Loucy (cell line): ENCODE measurements at regions not wholly inside any gene's neighbourhood (a gene's known extent, or its start where the extent isn't known, plus 50 kb on each side); places are given as distances from the start of the nearest gene placed in this dataset.

ENCODE experiments used
- H2AFZ ChIP-seq: fragments of 200-600 bp; sonication (generic); 2 replicates; pipeline ENCODE4 v1.6.0; 2016; ENCODE audit warnings: antibody characterized with exemption, mild to moderate bottlenecking, low read length, moderate library complexity
- H3F3A ChIP-seq: fragments of 200-600 bp; 2 replicates; pipeline ENCODE4 v1.6.0; 2016; ENCODE audit warnings: antibody characterized with exemption, low read depth, mild to moderate bottlenecking
- H3K27me3 ChIP-seq: fragments of 200-600 bp; sonication (generic); 2 replicates; pipeline ENCODE4 v1.6.1; 2014; ENCODE audit warnings: low read length, mild to moderate bottlenecking; ENCODE audit not compliant: insufficient read depth, poor library complexity, severe bottlenecking
- H3K36me3 ChIP-seq: fragments of 200-600 bp; sonication (generic); 2 replicates; pipeline ENCODE4 v1.6.1; 2016; ENCODE audit warnings: low read length; ENCODE audit not compliant: insufficient read depth
- H3K4me1 ChIP-seq: fragments of 200-600 bp; sonication (generic); 2 replicates; pipeline ENCODE4 v1.5.1; 2014; ENCODE audit warnings: low read length, mild to moderate bottlenecking; ENCODE audit not compliant: insufficient read depth, poor library complexity, severe bottlenecking
- H3K4me2 ChIP-seq: fragments of 200-600 bp; sonication (generic); 2 replicates; pipeline ENCODE4 v1.6.0; 2014; ENCODE audit warnings: antibody characterized with exemption, low read length, low read depth, mild to moderate bottlenecking; ENCODE audit not compliant: poor library complexity, severe bottlenecking
- H3K4me3 ChIP-seq: fragments of 200-600 bp; sonication (generic); 2 replicates; pipeline ENCODE4 v1.5.1; 2014; ENCODE audit warnings: low read length, mild to moderate bottlenecking, mixed read lengths; ENCODE audit not compliant: poor library complexity, severe bottlenecking
- H3K79me2 ChIP-seq: fragments of 200-600 bp; sonication (generic); 2 replicates; pipeline ENCODE4 v1.6.1; 2014; ENCODE audit warnings: low read length; ENCODE audit not compliant: insufficient read depth
- H3K9ac ChIP-seq: fragments of 200-600 bp; sonication (generic); 2 replicates; pipeline ENCODE4 v1.6.0; 2014; ENCODE audit warnings: mild to moderate bottlenecking, low read depth, low read length, moderate library complexity; ENCODE audit not compliant: poor library complexity, severe bottlenecking
- H3K9me2 ChIP-seq: fragments of 200-600 bp; sonication (generic); replicated peaks from 2 replicates; pipeline ENCODE4 v1.6.1; 2016; ENCODE audit warnings: low read depth, low read length, mixed read lengths
- H3K9me3 ChIP-seq: fragments of 200-600 bp; sonication (generic); 2 replicates; pipeline ENCODE4 v1.6.1; 2014; ENCODE audit warnings: mild to moderate bottlenecking, antibody characterized with exemption, low read length, low read depth; ENCODE audit not compliant: insufficient read depth
- H4K20me1 ChIP-seq: fragments of 200-600 bp; sonication (generic); 2 replicates; pipeline ENCODE4 v1.6.0; 2014; ENCODE audit warnings: antibody characterized with exemption, low read length, mild to moderate bottlenecking; ENCODE audit not compliant: insufficient read depth, poor library complexity, severe bottlenecking
- EZH2phosphoT487 ChIP-seq: fragments of 200-600 bp; IDR thresholded peaks from 2 replicates; pipeline ENCODE4 v1.6.1; 2018; ENCODE audit warnings: antibody characterized with exemption, mild to moderate bottlenecking, moderate library complexity, borderline replicate concordance
- TF ChIP-seq, protein P1 (sequence below): fragments of 200-600 bp; sonication (generic); conservative IDR thresholded peaks from 2 replicates; pipeline ENCODE4 v1.5.1; 2014; ENCODE audit warnings: mild to moderate bottlenecking, antibody characterized with exemption, low read length

DNA sequence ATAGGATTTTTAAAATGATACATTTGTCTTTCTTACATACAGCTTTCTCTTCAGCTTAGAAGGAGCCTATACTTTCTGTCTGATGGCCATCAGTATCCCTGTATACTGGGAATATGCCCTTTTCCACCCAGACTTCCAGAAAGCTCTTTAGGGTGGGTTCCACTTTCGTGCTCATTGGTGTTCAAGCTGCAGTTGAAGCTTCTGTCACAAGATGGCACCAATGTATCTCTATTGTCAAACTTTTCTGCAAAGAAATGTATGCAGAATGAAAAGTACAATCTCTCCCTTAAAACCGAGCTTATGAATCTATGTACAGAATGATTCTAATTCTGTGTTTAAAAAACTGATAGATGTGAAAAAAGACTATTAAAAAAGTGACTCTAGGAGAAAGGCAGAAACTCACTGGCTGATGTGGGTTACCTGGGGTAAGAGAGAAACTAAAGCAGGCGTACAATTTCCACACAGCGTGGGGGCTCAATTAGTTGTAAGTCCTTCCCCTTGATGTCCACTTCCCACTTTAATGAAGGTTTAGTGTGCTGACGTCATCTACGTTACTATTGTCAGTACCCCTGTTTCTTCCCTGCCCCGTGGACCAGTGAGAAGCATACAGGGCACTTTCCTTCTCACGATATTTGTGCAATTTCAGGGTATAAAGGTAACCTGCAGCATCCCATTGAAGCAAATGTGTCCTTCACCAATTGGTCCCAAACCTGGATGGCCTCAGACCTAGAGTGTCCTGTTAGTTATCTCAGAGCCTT lies 57.3 kb upstream of the TCEAL2 start:
- H3K4me2 ChIP-seq: no peak overlapping the region
- H3K9me3 ChIP-seq: no peaks in the 10 kb centered on the region
- H3K4me3 ChIP-seq: no peak overlapping the region
- no peaks in the 10 kb centered on the region for H3K79me2 ChIP-seq
- no peak overlapping the region for H2AFZ ChIP-seq
- no peaks in the 10 kb centered on the region for H3K4me1 ChIP-seq
- H3K27me3 ChIP-seq: no peaks in the 10 kb centered on the region
- no peaks in the 10 kb centered on the region for H3K9me2 ChIP-seq
- no peak for TF ChIP-seq EZH2phosphoT487
- TF ChIP-seq, protein P1, sequence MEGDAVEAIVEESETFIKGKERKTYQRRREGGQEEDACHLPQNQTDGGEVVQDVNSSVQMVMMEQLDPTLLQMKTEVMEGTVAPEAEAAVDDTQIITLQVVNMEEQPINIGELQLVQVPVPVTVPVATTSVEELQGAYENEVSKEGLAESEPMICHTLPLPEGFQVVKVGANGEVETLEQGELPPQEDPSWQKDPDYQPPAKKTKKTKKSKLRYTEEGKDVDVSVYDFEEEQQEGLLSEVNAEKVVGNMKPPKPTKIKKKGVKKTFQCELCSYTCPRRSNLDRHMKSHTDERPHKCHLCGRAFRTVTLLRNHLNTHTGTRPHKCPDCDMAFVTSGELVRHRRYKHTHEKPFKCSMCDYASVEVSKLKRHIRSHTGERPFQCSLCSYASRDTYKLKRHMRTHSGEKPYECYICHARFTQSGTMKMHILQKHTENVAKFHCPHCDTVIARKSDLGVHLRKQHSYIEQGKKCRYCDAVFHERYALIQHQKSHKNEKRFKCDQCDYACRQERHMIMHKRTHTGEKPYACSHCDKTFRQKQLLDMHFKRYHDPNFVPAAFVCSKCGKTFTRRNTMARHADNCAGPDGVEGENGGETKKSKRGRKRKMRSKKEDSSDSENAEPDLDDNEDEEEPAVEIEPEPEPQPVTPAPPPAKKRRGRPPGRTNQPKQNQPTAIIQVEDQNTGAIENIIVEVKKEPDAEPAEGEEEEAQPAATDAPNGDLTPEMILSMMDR: peak; percentile 57
- no peaks in the 10 kb centered on the region for H4K20me1 ChIP-seq
- H3F3A ChIP-seq: no peaks in the 10 kb centered on the region
- H3K36me3 ChIP-seq: no peaks in the 10 kb centered on the region
- no peak overlapping the region for H3K9ac ChIP-seq

DNA sequence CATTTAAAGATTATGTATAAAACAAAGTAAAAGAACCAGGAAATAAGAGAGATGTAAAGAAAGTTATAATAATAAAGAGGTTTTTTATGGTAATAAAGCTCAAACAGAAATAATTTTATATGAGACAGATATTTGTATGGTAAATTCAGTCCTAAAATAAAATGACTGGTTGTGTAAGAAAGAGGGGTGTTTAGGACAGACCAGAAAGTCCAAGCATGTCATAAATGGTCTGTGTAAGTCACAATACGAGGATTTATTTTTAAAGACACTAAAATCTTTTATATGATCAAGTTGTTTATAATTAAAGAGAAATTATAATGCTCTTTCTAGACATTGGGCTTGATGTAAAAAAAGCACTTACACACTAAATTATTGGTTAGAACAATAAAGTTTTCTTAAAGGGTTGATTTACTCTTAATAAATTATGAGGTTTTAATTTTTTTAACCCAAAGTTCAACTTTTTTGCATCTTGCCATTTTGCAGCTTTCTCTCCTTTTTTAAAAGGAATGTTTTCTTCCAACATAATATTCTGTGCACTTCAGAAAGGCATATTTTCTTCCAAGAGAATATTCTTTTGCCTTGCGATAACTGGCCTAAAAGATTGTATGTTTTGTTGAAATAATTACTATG lies 61.9 kb upstream of the TCEAL2 start:
- Histone ChIP-seq H3K9me2 (no peaks in the 10 kb centered on the region), H3K9me3 (no peaks in the 10 kb centered on the region), H3K79me2 (no peaks in the 10 kb centered on the region), H4K20me1 (no peaks in the 10 kb centered on the region), H3K4me1 (no peaks in the 10 kb centered on the region), H3K4me3 (no peak overlapping the region), H3K4me2 (no peak overlapping the region), H3K27me3 (no peaks in the 10 kb centered on the region), H2AFZ (no peak overlapping the region), H3F3A (no peaks in the 10 kb centered on the region), H3K9ac (no peak overlapping the region), H3K36me3 (no peaks in the 10 kb centered on the region)
- TF ChIP-seq EZH2phosphoT487: no peak
- TF ChIP-seq, protein P1: no peak

DNA sequence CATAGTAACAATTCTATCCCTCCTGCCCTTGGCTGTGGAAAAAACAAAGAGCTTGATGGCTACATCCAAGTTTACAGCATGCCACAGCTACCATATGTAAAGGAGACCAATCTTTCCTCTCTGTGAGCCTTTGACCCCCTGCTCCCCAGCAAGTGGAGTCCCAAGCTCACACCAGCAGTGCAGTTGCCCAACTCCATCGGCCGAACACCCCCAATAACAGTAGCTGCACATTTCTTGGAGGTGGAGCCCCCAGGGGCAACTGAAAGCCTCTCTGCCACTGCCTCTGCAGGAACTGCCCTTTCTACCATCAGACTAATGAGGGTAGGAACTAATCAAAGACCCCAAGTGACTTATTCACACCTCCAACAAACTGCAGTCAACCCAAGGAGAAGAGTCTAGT lies 81.0 kb upstream of the TCEAL2 start:
- no peak for TF ChIP-seq EZH2phosphoT487
- TF ChIP-seq, protein P1: no peak
- H3K9me3 ChIP-seq: no peaks in the 10 kb centered on the region
- H3K79me2 ChIP-seq: no peaks in the 10 kb centered on the region
- H3F3A ChIP-seq: no peaks in the 10 kb centered on the region
- H3K36me3 ChIP-seq: no peaks in the 10 kb centered on the region
- H4K20me1 ChIP-seq: no peaks in the 10 kb centered on the region
- H3K9me2 ChIP-seq: no peaks in the 10 kb centered on the region
- no peaks in the 10 kb centered on the region for H3K27me3 ChIP-seq
- no peak overlapping the region for H3K9ac ChIP-seq
- no peak overlapping the region for H2AFZ ChIP-seq
- H3K4me2 ChIP-seq: no peak overlapping the region
- no peak overlapping the region for H3K4me3 ChIP-seq
- no peaks in the 10 kb centered on the region for H3K4me1 ChIP-seq
